ENCODE measurements at regions not wholly inside any gene's neighbourhood (a gene's known extent, or its start where the extent isn't known, plus 50 kb on each side); places are given as distances from the start of the nearest gene placed in this dataset.

DNA sequence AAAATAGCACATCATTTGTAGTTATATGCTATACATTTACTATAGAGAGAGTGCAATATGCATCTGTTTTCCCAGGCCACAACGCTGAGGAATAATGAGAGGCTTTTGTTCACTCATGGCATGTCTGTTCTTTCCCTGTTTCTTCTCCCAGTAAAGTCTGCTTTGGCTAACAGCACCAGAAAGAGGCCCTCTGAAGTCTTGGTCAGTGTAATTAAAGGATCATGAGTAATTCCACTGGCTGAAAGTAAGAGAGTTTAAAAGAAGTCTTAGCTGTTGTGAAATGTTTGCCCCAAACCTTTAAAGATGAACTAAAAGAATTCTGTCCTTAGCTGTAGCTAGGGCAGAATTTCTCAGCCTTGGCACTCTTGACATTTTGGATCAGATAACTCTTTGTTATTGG lies 228.8 kb downstream of the TLE4 start:
- no peak for DNase-seq

DNA sequence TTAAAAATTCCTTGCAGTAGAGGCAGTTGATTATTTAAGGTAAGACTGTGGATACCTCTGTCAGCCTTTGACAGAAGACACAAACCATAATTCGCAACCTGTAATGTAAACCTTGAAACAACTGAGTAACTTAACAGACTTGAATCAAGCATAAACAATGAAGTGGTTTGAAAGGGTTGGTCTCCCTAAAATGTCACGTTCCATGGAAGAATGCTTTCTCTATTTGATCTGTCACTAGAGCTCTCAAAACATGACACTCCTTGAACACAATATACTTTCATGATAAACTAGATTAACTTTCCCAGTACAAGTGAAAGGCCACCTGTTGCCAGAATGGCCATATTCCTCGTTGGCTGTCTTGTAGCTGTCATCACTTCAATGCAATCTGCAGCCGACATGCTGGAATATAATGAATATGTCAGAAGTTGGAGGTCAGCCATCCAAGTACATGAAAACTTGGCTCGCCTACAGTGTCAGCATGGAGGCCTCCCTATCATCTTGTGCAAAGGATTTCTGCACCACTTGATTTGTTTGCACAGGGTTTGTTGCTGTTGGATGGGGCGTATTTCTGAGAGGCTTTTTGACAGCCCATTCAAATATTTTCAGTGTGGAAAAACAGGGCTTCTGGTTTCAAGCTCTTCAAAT lies 228.0 kb downstream of the TLE4 start:
- no peak for DNase-seq

DNA sequence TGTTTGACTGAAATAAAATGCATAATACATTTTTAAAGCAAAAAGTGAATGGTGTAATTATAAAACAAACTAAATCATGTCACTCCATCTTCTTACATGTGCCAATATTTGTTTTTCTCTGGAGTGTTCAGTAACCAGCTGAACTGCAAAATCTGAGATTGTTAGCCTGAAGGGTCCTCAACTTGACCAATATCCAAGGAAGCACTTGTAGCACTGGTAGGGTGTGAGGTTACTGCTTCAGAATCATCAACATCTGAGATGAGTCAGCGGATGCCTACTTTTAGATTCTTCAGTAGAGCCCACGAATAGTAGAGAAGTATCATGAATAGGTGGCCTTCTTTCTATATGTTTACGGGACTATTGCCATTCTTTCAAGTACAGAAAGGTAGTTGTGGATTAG lies 226.7 kb downstream of the TLE4 start:
- DNase-seq, result no peak

DNA sequence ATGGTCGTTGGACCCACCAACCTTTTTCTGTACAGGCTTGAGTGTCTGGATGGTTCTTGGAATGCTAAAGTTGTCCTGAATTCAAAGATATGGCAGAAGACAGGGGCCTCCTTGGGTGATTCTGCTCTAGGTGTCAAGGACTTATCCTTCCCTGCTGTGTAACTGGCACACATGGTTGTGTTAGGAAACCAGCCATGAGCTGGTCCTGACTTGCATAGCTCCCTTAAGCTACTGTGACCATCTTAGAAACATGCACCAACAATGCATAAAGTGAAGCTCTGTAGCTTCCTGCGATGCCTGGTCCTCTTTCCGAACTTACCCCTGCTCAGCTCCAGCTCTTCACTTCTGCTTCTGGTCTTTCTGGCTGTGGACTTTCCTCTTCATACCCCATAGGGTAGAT lies 224.6 kb downstream of the TLE4 start:
- DNase-seq, result no peak

DNA sequence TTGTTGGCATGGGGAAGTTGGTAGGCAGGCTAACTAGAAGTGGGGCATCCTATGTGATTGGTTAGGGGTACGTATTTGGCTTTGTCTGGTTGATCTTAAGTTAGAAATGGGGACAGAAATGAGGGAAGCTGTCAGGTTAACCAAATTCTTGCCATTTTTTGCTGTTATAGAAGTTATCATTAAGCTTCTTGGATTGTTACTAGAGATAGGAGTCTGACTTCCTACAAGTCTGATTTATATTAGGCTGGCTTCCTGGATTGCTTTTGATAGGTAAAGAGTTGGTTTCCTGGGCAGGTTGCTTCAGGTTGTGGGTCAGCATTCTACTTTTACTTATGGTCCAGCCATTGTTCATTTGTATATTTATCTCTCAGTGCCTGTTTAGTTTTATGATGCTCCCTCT lies 216.9 kb downstream of the TLE4 start:
- DNase-seq, result no peak

DNA sequence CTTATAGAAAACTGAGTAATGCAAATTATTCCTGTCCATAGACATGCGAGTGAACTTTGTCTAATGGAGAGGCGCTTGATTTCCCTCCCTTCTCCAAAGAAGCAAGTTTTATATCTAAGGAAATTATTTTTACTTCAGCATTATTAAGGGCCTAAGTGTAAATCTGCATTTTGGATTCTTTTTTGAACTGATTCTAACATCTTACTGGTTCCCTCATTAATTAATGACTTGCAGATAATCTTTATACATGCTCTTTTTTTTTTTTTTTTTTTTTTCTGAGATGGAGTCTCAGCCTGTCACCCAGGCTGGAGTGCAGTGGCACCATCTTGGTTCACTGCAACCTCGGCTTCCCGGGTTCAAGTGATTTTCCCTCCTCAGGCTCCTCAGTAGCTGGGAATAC lies 209.5 kb downstream of the TLE4 start:
- no peak for DNase-seq

DNA sequence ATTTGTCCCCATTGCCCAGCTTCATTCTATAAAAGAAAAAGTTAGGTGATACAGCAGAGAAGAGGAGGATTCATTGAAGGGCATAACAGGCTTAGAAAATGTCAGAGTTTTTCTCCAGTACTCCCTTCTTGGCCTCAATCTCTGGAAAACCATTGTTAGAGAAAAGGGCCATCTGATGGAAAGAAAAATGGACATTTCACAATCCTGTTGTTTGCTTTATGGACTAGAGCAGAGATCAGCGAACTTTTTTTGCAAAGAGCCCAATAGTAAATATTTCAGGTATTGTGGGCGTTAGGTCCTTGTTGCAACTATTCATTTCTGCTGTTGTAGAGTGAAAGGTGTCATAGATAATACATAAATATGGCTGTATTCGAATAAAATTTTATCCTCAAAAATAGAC lies 208.8 kb downstream of the TLE4 start:
- DNase-seq, result no peak

DNA sequence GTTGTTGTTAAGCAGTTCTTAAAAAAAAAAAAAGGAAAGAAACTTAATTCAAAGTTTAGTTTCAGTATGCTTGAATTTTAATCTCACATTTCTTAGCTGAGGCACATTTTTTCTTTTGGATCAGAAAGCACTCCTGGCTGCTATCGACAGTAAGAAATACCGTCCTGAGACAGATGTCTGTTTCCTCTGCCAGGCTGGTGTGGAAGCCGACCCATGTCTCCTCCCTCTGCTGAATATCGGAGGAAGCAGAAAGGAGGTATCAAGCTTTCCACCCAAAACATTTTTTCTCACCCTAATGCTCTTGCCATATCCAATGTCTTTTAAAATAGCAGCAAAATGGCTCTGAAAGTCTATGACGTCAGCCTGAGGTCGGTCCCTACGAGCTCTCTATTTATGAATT lies 208.1 kb downstream of the TLE4 start:
- no peak for DNase-seq

DNA sequence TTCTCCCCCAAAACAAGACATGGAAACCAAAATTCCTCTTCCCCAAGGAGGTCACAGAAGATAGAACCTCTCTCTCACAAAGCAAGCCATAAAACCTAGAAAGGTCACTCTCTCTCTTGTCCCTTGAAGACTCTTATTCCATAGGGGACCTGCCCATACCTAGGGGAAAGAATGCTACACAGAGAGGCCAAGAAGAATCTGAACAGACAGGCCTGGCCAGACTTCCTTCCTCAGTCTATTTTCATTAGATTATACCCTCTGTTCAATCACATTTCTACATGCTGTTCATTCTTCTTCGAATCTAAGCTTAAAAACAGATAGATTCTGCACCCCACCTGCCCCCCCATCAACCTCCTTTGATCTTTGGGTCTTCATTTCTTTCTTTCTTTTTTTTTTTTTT lies 206.8 kb downstream of the TLE4 start:
- no peak for DNase-seq

DNA sequence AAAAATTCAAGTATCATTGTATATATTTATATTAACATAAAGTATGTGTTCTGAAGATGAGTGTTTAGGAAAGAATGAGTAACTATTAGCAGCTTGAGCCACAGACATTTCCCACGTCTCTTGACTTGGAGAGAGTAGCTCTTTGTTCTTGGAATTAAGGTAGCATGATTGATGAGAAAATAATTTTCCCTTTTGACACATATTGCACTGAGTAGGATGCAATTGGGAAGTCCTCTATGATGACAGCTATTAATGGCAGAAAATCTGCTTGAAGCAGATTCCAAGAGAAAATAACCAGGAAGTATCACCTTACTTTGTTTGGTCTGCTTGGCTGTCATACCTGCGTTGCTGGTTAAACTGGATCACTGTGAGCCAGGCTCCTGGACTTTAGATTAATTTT lies 204.8 kb downstream of the TLE4 start:
- DNase-seq, result no peak

Data from activated CD4-positive, alpha-beta T cell treated with anti-CD3 and anti-CD28 coated beads, Interleukin-2, amount 50 U/mL, for 4 hours (primary cell).